Ascending aorta (tissue), 2 donors: ENCODE measurements at regions not wholly inside any gene's neighbourhood (a gene's known extent, or its start where the extent isn't known, plus 50 kb on each side); places are given as distances from the start of the nearest gene placed in this dataset.

Experiments used
- DNase-seq, 2 donors: peaks; one replicate each; pipeline ENCODE4 v3.0.0-alpha.2; 2019; ENCODE audit warnings: low spot score in 2 of 2
- H3K27ac ChIP-seq, 2 donors: fragments of 200-600 bp; sonication (generic); one replicate each; pipeline ENCODE4 v1.5.1; 2016 to 2017; ENCODE audit warnings: mild to moderate bottlenecking in 1 of 2
- H3K27me3 ChIP-seq: fragments of 200-600 bp; sonication (generic); one replicate; pipeline ENCODE4 v1.5.1; 2017
- H3K36me3 ChIP-seq, 2 donors: fragments of 200-600 bp; sonication (generic); one replicate each; pipeline ENCODE4 v1.5.1; 2016
- H3K4me1 ChIP-seq, 2 donors: fragments of 200-600 bp; sonication (generic); one replicate each; pipeline ENCODE4 v1.5.1; 2016 to 2017; ENCODE audit warnings: mild to moderate bottlenecking in 1 of 2
- H3K4me3 ChIP-seq, 2 donors: fragments of 200-600 bp; sonication (generic); one replicate each; pipeline ENCODE4 v1.5.1; 2016 to 2017; ENCODE audit warnings: mild to moderate bottlenecking in 1 of 2
- H3K9me3 ChIP-seq, 2 donors: fragments of 200-600 bp; sonication (generic); one replicate each; pipeline ENCODE4 v1.5.1; 2016
- intact Hi-C: fragments of 100-400 bp; cut with DNase I; formaldehyde crosslinking; loops from one replicate; pipeline ENCODE4 v1.15.1; 2023
- TF ChIP-seq, protein P1 (sequence below), 3 experiments: fragments of 200-600 bp in 2 of 3; fragments of 450-650 bp in 1 of 3; sonication (generic) in 2 of 3; IDR thresholded peaks; one replicate each; pipeline ENCODE4 v1.5.1; 2016 to 2019; ENCODE audit warnings: antibody characterized with exemption in 3 of 3, mild to moderate bottlenecking in 1 of 3, moderate library complexity in 1 of 3

DNA sequence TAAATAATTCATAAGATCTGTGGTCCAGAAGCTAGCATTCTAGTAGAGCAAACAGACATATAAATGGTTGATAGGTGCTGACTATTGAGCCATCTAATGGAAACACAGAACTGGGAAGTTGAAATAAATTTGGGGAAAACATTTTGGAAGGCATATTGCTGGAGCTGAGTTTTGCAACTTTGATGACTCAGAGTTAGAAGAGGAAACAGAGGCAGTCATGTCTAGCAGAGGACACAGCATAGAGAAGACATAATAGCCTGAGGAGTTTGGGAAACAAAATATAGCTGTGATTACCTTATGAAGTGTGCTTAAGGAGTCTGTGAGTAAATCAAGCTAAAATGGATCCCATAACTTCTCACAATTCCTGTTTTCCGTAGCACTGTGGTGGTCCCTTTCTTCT is 86.9 kb upstream of the FLRT2 start:
- Histone ChIP-seq H3K4me3 (no peak overlapping the region), H3K9me3 (no peaks in the 10 kb centered on the region), H3K27me3 (no peaks in the 10 kb centered on the region), H3K27ac (no peak overlapping the region), H3K36me3 (no peaks in the 10 kb centered on the region), H3K4me1 (no peaks in the 10 kb centered on the region)
- DNase-seq: no peak
- TF ChIP-seq, protein P1, sequence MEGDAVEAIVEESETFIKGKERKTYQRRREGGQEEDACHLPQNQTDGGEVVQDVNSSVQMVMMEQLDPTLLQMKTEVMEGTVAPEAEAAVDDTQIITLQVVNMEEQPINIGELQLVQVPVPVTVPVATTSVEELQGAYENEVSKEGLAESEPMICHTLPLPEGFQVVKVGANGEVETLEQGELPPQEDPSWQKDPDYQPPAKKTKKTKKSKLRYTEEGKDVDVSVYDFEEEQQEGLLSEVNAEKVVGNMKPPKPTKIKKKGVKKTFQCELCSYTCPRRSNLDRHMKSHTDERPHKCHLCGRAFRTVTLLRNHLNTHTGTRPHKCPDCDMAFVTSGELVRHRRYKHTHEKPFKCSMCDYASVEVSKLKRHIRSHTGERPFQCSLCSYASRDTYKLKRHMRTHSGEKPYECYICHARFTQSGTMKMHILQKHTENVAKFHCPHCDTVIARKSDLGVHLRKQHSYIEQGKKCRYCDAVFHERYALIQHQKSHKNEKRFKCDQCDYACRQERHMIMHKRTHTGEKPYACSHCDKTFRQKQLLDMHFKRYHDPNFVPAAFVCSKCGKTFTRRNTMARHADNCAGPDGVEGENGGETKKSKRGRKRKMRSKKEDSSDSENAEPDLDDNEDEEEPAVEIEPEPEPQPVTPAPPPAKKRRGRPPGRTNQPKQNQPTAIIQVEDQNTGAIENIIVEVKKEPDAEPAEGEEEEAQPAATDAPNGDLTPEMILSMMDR (IDR thresholded peaks at IDR 0.05): no peak
- intact Hi-C loops: no loop called here

DNA sequence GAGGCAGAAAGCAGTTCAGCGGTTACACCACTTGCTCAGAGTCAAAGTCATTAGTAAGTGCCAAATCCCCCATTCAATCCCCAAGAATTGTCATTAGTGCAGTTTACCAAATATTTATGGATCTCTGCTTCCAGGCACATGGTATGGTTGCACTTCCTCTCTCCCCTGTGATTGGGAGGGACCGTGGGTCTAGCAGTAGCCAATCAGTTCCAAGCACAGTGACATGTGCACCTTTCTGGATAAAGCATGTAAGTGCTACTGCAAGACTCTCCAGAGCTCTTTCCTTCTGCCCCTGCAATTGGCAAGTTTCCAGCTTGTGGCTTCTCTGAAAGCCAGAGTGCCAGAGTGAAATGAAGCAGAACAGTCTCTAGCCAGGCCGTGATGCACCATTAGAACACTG is 85.3 kb upstream of the FLRT2 start:
- intact Hi-C loops: no loop called here
- H3K27me3 ChIP-seq: no peaks in the 10 kb centered on the region
- H3K36me3 ChIP-seq: no peaks in the 10 kb centered on the region
- TF ChIP-seq, protein P1 (IDR thresholded peaks at IDR 0.05): no peak
- H3K27ac ChIP-seq: no peak overlapping the region
- no peaks in the 10 kb centered on the region for H3K9me3 ChIP-seq
- no peaks in the 10 kb centered on the region for H3K4me1 ChIP-seq
- no peak overlapping the region for H3K4me3 ChIP-seq
- DNase-seq: no peak

DNA sequence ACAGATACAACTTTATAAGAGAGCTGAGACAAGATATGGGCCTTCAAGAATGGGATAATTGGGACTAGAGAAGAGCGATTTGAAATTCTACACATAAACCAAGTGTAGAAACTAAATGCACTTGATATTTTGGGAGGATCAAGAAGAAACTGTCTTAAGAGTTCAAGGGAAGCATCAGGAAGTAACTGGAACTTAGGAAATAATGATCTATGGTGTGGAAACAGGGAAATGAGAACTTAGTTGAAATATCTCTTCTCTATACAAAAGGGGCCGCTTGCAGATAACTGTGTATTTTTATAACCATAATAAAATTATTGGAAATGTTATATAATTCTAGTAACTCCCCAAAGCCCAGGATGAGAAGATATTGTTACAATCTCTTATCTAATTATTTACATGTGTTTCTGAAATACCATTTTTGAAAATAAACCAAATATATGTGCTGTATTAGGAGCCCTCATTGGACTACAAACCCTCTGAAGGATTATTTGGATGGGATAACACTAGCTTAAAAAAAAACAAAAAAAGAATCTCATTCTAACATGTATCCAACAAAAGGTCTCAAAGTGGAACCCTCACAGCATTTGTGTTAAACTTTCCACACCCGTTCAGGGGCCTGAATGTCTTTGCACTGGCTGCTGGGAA is 84.7 kb upstream of the FLRT2 start:
- intact Hi-C loops: no loop called here
- no peaks in the 10 kb centered on the region for H3K36me3 ChIP-seq
- H3K27me3 ChIP-seq: no peaks in the 10 kb centered on the region
- H3K4me3 ChIP-seq: no peak overlapping the region
- no peaks in the 10 kb centered on the region for H3K9me3 ChIP-seq
- TF ChIP-seq, protein P1 (IDR thresholded peaks at IDR 0.05): no peak
- no peak for DNase-seq
- no peak overlapping the region for H3K27ac ChIP-seq
- no peaks in the 10 kb centered on the region for H3K4me1 ChIP-seq

DNA sequence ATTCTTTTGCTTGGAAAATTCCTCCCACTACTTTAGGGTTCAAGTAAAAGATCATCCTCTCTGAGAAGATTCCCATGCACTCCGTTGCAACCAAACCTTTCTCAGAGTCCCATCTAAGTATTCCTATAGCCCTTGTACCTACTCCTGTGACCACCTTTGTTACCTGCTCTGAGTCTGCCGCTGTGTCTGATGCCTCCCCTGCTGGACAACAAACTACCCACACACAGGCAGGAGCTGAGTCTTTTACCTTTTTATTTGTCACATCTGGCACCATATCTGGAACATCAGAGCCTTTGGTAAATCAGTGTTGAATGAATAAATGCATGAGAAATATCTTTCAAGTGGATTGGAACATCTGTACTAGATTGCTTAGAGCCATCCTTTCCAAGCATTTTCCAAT is 82.1 kb upstream of the FLRT2 start:
- no peaks in the 10 kb centered on the region for H3K4me1 ChIP-seq
- no peaks in the 10 kb centered on the region for H3K9me3 ChIP-seq
- H3K27ac ChIP-seq: no peak overlapping the region
- H3K27me3 ChIP-seq: no peaks in the 10 kb centered on the region
- H3K36me3 ChIP-seq: no peaks in the 10 kb centered on the region
- no peak overlapping the region for H3K4me3 ChIP-seq
- DNase-seq: no peak
- intact Hi-C loops: no loop called here
- TF ChIP-seq, protein P1 (IDR thresholded peaks at IDR 0.05): no peak

DNA sequence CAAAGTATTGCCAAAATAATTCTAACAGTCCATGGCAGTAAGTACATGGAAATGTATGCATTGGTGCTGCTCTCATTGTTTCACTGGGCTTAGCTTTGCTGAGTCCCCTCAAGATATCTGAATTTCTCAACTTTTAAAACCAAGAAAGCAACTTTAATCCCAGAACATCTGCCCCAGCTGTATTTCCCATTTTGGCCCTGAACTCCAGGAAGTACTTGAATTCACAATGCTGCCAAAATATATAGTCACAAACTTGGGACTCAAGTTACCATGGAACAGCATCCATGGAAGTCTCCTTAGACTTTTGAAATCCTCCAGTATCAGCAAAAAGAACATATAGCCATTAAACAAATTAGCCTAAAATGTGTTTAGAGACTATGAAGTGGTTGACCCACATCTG is 78.5 kb upstream of the FLRT2 start:
- Histone ChIP-seq H3K27me3 (no peaks in the 10 kb centered on the region), H3K9me3 (no peaks in the 10 kb centered on the region), H3K27ac (no peak overlapping the region), H3K36me3 (no peaks in the 10 kb centered on the region), H3K4me3 (no peak overlapping the region), H3K4me1 (no peaks in the 10 kb centered on the region)
- TF ChIP-seq, protein P1 (IDR thresholded peaks at IDR 0.05): no peak
- no peak for DNase-seq
- intact Hi-C loops: no loop called here
